GM13976 (cell line): ENCODE measurements at regions not wholly inside any gene's neighbourhood (a gene's known extent, or its start where the extent isn't known, plus 50 kb on each side); places are given as distances from the start of the nearest gene placed in this dataset.
"Not testable (repeated sequence)": the region's sequence is repeated elsewhere in the genome, so short reads cannot be mapped to it uniquely, and the experiment has no call there.

Experiments
- DNase-seq: peaks from one replicate; pipeline ENCODE4 v3.0.0; 2012; ENCODE audit warnings: low spot score
- in situ Hi-C: fragments of 300-500 bp; cut with MboI; formaldehyde crosslinking; loops from one replicate; pipeline ENCODE4 v1.12.0; 2022; ENCODE audit warnings: low sequenced_read_pairs, mixed read lengths, inconsistent platforms; ENCODE audit not compliant: unreplicated experiment
- TF ChIP-seq, protein P1 (sequence below): IDR thresholded peaks from 2 replicates; pipeline ENCODE4 v1.5.1; 2012; ENCODE audit warnings: borderline replicate concordance, mild to moderate bottlenecking; ENCODE audit not compliant: insufficient read depth; ENCODE audit errors: extremely low read depth, missing control alignments, control extremely low read depth

DNA sequence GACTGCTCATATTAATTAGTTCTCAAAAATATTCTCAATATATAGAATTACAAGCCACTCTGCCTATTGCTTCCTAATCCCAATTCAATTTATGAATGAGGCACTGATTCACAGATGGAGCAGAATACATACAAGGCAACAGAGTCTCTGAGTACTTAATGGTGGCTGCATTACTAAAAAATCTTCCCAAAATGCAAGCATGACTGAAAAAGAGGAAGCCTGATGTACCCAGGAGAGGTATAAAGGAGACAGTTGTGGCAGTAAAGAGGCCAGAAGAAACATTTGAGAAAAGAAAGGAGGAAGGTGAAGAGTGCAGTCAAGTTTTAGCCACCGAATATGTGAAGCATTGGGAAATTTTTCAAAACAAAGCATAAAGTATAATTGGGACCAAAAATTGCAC, 163.2 kb upstream of the INTU start:
- TF ChIP-seq, protein P1, sequence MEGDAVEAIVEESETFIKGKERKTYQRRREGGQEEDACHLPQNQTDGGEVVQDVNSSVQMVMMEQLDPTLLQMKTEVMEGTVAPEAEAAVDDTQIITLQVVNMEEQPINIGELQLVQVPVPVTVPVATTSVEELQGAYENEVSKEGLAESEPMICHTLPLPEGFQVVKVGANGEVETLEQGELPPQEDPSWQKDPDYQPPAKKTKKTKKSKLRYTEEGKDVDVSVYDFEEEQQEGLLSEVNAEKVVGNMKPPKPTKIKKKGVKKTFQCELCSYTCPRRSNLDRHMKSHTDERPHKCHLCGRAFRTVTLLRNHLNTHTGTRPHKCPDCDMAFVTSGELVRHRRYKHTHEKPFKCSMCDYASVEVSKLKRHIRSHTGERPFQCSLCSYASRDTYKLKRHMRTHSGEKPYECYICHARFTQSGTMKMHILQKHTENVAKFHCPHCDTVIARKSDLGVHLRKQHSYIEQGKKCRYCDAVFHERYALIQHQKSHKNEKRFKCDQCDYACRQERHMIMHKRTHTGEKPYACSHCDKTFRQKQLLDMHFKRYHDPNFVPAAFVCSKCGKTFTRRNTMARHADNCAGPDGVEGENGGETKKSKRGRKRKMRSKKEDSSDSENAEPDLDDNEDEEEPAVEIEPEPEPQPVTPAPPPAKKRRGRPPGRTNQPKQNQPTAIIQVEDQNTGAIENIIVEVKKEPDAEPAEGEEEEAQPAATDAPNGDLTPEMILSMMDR, result no peak
- in situ Hi-C loops, result no loop called here
- DNase-seq, result no peak

DNA sequence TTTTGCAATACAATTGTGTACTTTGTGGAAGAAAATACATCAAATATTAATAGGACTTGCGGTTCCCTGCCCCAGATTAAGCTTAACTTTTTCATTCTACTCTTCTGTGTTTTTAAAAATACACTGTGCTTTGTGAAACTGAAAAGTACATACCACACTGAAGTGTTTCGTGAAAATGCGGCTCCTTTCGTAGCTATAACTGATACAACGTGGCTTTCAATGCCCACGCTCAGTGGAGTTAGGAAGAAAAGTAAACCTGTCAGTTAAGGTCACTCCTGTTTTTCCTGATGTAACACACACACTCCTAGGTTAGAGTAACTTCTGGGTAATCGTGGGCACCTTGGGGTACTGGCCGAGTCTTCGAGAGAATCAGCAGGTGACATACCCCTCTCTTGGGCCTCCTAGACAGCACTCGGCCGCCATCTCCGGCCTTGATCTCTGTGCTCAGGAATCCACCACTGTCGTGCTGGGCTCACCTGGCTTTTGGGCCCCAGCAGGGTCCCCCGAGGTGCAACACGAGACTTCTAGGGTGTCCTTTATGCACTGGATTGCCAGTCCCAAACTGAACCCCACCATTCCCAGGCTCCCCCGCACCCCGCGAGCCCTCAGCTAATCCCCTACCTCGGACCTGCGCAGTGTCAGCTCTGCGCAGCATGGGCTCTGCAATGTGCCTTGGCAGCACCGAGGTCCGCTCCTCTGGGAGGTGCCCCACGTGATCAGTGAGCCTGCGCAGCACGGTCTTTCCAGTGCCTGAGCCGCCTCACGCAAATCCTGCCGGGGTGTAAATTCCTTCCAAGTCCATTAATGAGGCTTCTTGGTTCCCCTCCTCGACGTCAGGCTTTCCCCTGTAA, 162.6 kb upstream of the INTU start:
- in situ Hi-C loops, result no loop called here
- no peak for DNase-seq
- TF ChIP-seq, protein P1, result no peak

DNA sequence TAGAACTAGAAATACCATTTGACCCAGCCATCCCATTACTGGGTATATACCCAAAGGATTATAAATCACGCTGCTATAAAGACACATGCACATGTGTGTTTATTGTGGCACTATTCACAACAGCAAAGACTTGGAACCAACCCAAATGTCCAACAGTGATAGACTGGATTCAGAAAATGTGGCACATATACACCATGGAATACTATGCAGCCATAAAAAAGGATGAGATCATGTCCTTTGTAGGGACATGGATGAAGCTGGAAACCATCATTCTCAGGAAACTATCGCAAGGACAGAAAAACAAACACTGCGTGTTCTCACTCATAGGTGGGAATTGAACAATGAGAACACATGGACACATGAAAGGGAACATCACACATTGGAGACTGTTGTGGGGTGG, 154.5 kb upstream of the INTU start:
- in situ Hi-C loops, DNase-seq: not testable (repeated sequence)

DNA sequence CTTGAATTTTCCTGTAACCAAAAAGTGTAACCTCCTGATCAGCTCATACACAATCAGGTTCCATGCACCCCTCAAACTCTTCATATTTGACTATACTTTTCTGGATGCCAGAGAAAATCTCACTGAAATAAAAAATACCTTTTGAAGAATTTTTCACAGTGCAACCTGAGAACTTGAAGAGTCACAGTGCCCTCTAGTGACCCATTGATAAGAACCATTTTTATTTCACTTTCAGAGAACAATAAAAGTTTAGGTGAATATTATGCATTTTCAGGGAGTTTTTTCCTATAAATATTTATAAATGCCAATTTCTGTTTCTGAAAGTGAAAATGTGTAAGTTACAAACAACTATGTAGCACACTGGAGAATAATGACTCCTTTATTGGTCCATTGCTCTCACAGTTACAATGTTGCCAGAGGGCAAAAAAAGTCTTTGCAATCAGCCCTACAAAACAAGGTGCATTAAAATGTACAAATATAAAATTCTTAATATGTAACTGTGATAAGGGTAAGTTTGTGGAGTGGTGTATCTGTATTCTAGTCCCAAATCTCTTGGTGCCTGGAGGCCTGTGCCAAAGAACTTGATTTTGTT, 153.6 kb upstream of the INTU start:
- TF ChIP-seq, protein P1, result peak; percentile 23
- no peak for DNase-seq
- in situ Hi-C loops, result no loop called here

GRCh38 chr4:127482049-127482448, 150.7 kb upstream of the INTU start:
- no peak for DNase-seq
- TF ChIP-seq, protein P1, result no peak
- in situ Hi-C loops, result no loop called here

- DNase-seq, result no peak
- in situ Hi-C loops, result no loop called here
- TF ChIP-seq, protein P1, result no peak
Observed at GRCh38 chr4:127484117-127484516, 148.6 kb upstream of the INTU start.

- in situ Hi-C loops, result no loop called here
- no peak for DNase-seq
- TF ChIP-seq, protein P1, result no peak
Observed at GRCh38 chr4:127486248-127486647, 146.5 kb upstream of the INTU start.
